GM23248 (cell line): ENCODE measurements at regions not wholly inside any gene's neighbourhood (a gene's known extent, or its start where the extent isn't known, plus 50 kb on each side); places are given as distances from the start of the nearest gene placed in this dataset.

Source experiments
- DNase-seq: peaks from one replicate; pipeline ENCODE4 v3.0.0-alpha.2; 2015
- H2AFZ ChIP-seq: fragments of 200-600 bp; sonication (generic); 2 replicates; pipeline ENCODE4 v1.6.1; 2016; ENCODE audit warnings: antibody characterized with exemption
- H3F3A ChIP-seq: fragments of 200-600 bp; sonication (generic); 2 replicates; pipeline ENCODE4 v1.6.1; 2016; ENCODE audit warnings: mild to moderate bottlenecking, antibody characterized with exemption, mixed run types; ENCODE audit not compliant: insufficient read depth
- H3K27ac ChIP-seq: fragments of 200-600 bp; sonication (generic); 2 replicates; pipeline ENCODE4 v1.5.1; 2016; ENCODE audit warnings: mild to moderate bottlenecking
- H3K27me3 ChIP-seq: fragments of 200-600 bp; sonication (generic); replicated peaks from 2 replicates; pipeline ENCODE4 v1.6.1; 2016; ENCODE audit warnings: mild to moderate bottlenecking; ENCODE audit not compliant: insufficient read depth
- H3K36me3 ChIP-seq: fragments of 200-600 bp; sonication (generic); 2 replicates; pipeline ENCODE4 v1.6.1; 2016; ENCODE audit warnings: low read depth, mild to moderate bottlenecking
- H3K4me1 ChIP-seq: fragments of 200-600 bp; sonication (generic); 2 replicates; pipeline ENCODE4 v1.6.1; 2016; ENCODE audit warnings: mild to moderate bottlenecking; ENCODE audit not compliant: insufficient read depth
- H3K4me2 ChIP-seq: fragments of 200-600 bp; sonication (generic); one replicate; pipeline ENCODE4 v1.6.1; 2016; ENCODE audit warnings: mild to moderate bottlenecking; ENCODE audit not compliant: unreplicated experiment
- H3K4me3 ChIP-seq: fragments of 200-600 bp; sonication (generic); 2 replicates; pipeline ENCODE4 v1.5.1; 2016; ENCODE audit warnings: mild to moderate bottlenecking
- H3K79me2 ChIP-seq: fragments of 200-600 bp; sonication (generic); 2 replicates; pipeline ENCODE4 v1.6.1; 2016; ENCODE audit warnings: mild to moderate bottlenecking; ENCODE audit not compliant: insufficient read depth
- H3K9ac ChIP-seq: fragments of 200-600 bp; sonication (generic); 2 replicates; pipeline ENCODE4 v1.6.1; 2016; ENCODE audit warnings: mild to moderate bottlenecking
- H3K9me2 ChIP-seq: fragments of 200-600 bp; sonication (generic); 2 replicates; pipeline ENCODE4 v1.6.1; 2016; ENCODE audit warnings: mixed run types, mild to moderate bottlenecking, moderate library complexity; ENCODE audit not compliant: insufficient read depth
- H3K9me3 ChIP-seq: fragments of 200-600 bp; sonication (generic); one replicate; pipeline ENCODE4 v1.6.1; 2017; ENCODE audit warnings: low read depth
- H4K20me1 ChIP-seq: fragments of 200-600 bp; sonication (generic); 2 replicates; pipeline ENCODE4 v1.6.0; 2016; ENCODE audit not compliant: insufficient read depth
- EZH2 ChIP-seq: fragments of 200-600 bp; sonication (generic); IDR thresholded peaks from 2 replicates; pipeline ENCODE4 v1.6.1; 2018; ENCODE audit warnings: antibody characterized with exemption, mild to moderate bottlenecking; ENCODE audit not compliant: insufficient read depth, poor library complexity, severe bottlenecking
- EZH2phosphoT487 ChIP-seq: fragments of 200-600 bp; sonication (generic); IDR thresholded peaks from 2 replicates; pipeline ENCODE4 v1.6.1; 2018; ENCODE audit warnings: antibody characterized with exemption, moderate library complexity, mild to moderate bottlenecking, low read depth; ENCODE audit not compliant: insufficient read depth
- WGBS, 2 experiments: methylation state at CpG; one replicate each; pipeline ENCODE4 v1.1.6; 2015 to 2017; ENCODE audit warnings: low lambda C conversion rate in 2 of 2, low coverage in 1 of 2; ENCODE audit errors: missing lambda C conversion rate in 2 of 2; 5-methylcytosine and 5-hydroxymethylcytosine counted together
- in situ Hi-C: fragments of 300-500 bp; cut with MboI; formaldehyde crosslinking; loops from 2 replicates; pipeline ENCODE4 v1.15.0; 2020

GRCh38 chr6:147757291-147757690 lies 248.8 kb downstream of the SAMD5 start:
- no peak for DNase-seq
- H3K9me2 ChIP-seq = no peaks in the 10 kb centered on the region
- H3K9ac ChIP-seq = no peak overlapping the region
- no peak overlapping the region for H2AFZ ChIP-seq
- no peaks in the 10 kb centered on the region for H4K20me1 ChIP-seq
- no peaks in the 10 kb centered on the region for H3K36me3 ChIP-seq
- no peak overlapping the region for H3K27ac ChIP-seq
- no peaks in the 10 kb centered on the region for H3K9me3 ChIP-seq
- H3K27me3 ChIP-seq = no peaks in the 10 kb centered on the region
- no peak for TF ChIP-seq EZH2
- no peak for TF ChIP-seq EZH2phosphoT487
- H3K4me3 ChIP-seq = no peak overlapping the region
- in situ Hi-C loops = no loop called here
- no peaks in the 10 kb centered on the region for H3K79me2 ChIP-seq
- no peaks in the 10 kb centered on the region for H3F3A ChIP-seq
- H3K4me2 ChIP-seq = no peak overlapping the region
- no peaks in the 10 kb centered on the region for H3K4me1 ChIP-seq

GRCh38 chr6:147758303-147758702 lies 249.8 kb downstream of the SAMD5 start:
- Histone ChIP-seq H3K27ac (no peak overlapping the region), H3K4me2 (no peak overlapping the region), H3F3A (no peaks in the 10 kb centered on the region), H3K4me1 (no peaks in the 10 kb centered on the region), H4K20me1 (no peaks in the 10 kb centered on the region), H3K27me3 (no peaks in the 10 kb centered on the region), H3K9me2 (no peaks in the 10 kb centered on the region), H3K9me3 (no peaks in the 10 kb centered on the region), H3K36me3 (no peaks in the 10 kb centered on the region), H3K4me3 (no peak overlapping the region), H2AFZ (no peak overlapping the region), H3K9ac (no peak overlapping the region), H3K79me2 (no peaks in the 10 kb centered on the region)
- TF ChIP-seq EZH2 (no peak), EZH2phosphoT487 (no peak)
- no peak for DNase-seq
- WGBS, 2 experiments = 15 to 18% methylated on average over 2 of the region's 2 CpGs
- in situ Hi-C loops = no loop called here

- no peaks in the 10 kb centered on the region for H3K4me1 ChIP-seq
- 12 to 15% methylated on average over 3 of the region's 3 CpGs for WGBS, 2 experiments
- H3K27me3 ChIP-seq = no peaks in the 10 kb centered on the region
- DNase-seq = no peak
- H3F3A ChIP-seq = no peaks in the 10 kb centered on the region
- no peaks in the 10 kb centered on the region for H3K36me3 ChIP-seq
- H2AFZ ChIP-seq = no peak overlapping the region
- no peaks in the 10 kb centered on the region for H3K79me2 ChIP-seq
- H3K27ac ChIP-seq = no peak overlapping the region
- no peaks in the 10 kb centered on the region for H3K9me2 ChIP-seq
- no peak overlapping the region for H3K4me3 ChIP-seq
- TF ChIP-seq EZH2phosphoT487 = no peak
- TF ChIP-seq EZH2 = no peak
- in situ Hi-C loops = no loop called here
- no peaks in the 10 kb centered on the region for H3K9me3 ChIP-seq
- H3K9ac ChIP-seq = no peak overlapping the region
- H4K20me1 ChIP-seq = no peaks in the 10 kb centered on the region
- H3K4me2 ChIP-seq = no peak overlapping the region
These were observed 250.6 kb downstream of the SAMD5 start for GRCh38 chr6:147759093-147759492.

- TF ChIP-seq EZH2 = no peak
- no peak for TF ChIP-seq EZH2phosphoT487
- no peak overlapping the region for H3K4me3 ChIP-seq
- H2AFZ ChIP-seq = no peak overlapping the region
- H3K9ac ChIP-seq = no peak overlapping the region
- no peak overlapping the region for H3K4me2 ChIP-seq
- DNase-seq = no peak
- H3K27ac ChIP-seq = no peak overlapping the region
- H4K20me1 ChIP-seq = no peaks in the 10 kb centered on the region
- no peaks in the 10 kb centered on the region for H3K36me3 ChIP-seq
- no peaks in the 10 kb centered on the region for H3F3A ChIP-seq
- no peaks in the 10 kb centered on the region for H3K9me3 ChIP-seq
- in situ Hi-C loops = no loop called here
- no peaks in the 10 kb centered on the region for H3K4me1 ChIP-seq
- no peaks in the 10 kb centered on the region for H3K27me3 ChIP-seq
- H3K79me2 ChIP-seq = no peaks in the 10 kb centered on the region
- no peaks in the 10 kb centered on the region for H3K9me2 ChIP-seq
These were observed 251.0 kb downstream of the SAMD5 start for GRCh38 chr6:147759536-147759935.

GRCh38 chr6:147765541-147765940 lies 257.1 kb downstream of the SAMD5 start:
- no peak for TF ChIP-seq EZH2phosphoT487
- no peak for TF ChIP-seq EZH2
- in situ Hi-C loops = no loop called here
- no peaks in the 10 kb centered on the region for H3K9me3 ChIP-seq
- no peaks in the 10 kb centered on the region for H3F3A ChIP-seq
- no peaks in the 10 kb centered on the region for H3K36me3 ChIP-seq
- H3K4me1 ChIP-seq = no peaks in the 10 kb centered on the region
- no peaks in the 10 kb centered on the region for H3K9me2 ChIP-seq
- no peaks in the 10 kb centered on the region for H3K79me2 ChIP-seq
- H3K4me2 ChIP-seq = no peak overlapping the region
- DNase-seq = no peak
- 28 to 48% methylated on average over 5 of the region's 5 CpGs for WGBS, 2 experiments
- no peak overlapping the region for H3K4me3 ChIP-seq
- H3K9ac ChIP-seq = no peak overlapping the region
- H2AFZ ChIP-seq = no peak overlapping the region
- H3K27me3 ChIP-seq = no peaks in the 10 kb centered on the region
- no peaks in the 10 kb centered on the region for H4K20me1 ChIP-seq
- H3K27ac ChIP-seq = no peak overlapping the region
